Right ventricle myocardium inferior (tissue), 1 donor: ENCODE measurements at regions not wholly inside any gene's neighbourhood (a gene's known extent, or its start where the extent isn't known, plus 50 kb on each side); places are given as distances from the start of the nearest gene placed in this dataset.
"Not testable (repeated sequence)": the region's sequence is repeated elsewhere in the genome, so short reads cannot be mapped to it uniquely, and the experiment has no call there.

Experiments used
- ATAC-seq: fragments of 200-7000 bp; cut with Tn5 transposase; one replicate; pipeline ENCODE4 v1.9.1; 2020; ENCODE audit warnings: mild to moderate bottlenecking, moderate library complexity
- DNase-seq: peaks from one replicate; pipeline ENCODE4 v3.0.0; 2021; ENCODE audit errors: missing footprints
- intact Hi-C: fragments of 100-400 bp; cut with DNase I; formaldehyde crosslinking; loops from one replicate; pipeline ENCODE4 v1.11.0; 2022
- donor health status: DM: no; HTN: yes; CAD: no; lungs with severe emphysema.

GRCh38 chr21:32876426-32876825 is 104.9 kb upstream of the PAXBP1 start:
- ATAC-seq (no peak), DNase-seq (no peak)
- intact Hi-C loops, result no loop called here

- intact Hi-C loops, DNase-seq, ATAC-seq: not testable (repeated sequence)
Observed at GRCh38 chr21:32877888-32878287, 106.3 kb upstream of the PAXBP1 start.

- ATAC-seq (peak; percentile 50), DNase-seq (no peak)
- intact Hi-C loops, result no loop called here
Observed at GRCh38 chr21:32878661-32879060, 107.1 kb upstream of the PAXBP1 start.

GRCh38 chr21:32881458-32881857 is 109.9 kb upstream of the PAXBP1 start:
- no peak for ATAC-seq
- DNase-seq, result no peak
- intact Hi-C loops, result no loop called here

- DNase-seq (no peak), ATAC-seq (no peak)
- intact Hi-C loops, result no loop called here
Observed at GRCh38 chr21:32884062-32884461, 112.5 kb upstream of the PAXBP1 start.

- no peak for ATAC-seq
- DNase-seq, result no peak
- intact Hi-C loops, result no loop called here
Observed at GRCh38 chr21:32886339-32886738, 114.8 kb upstream of the PAXBP1 start.

GRCh38 chr21:32887026-32887425 is 115.5 kb upstream of the PAXBP1 start:
- intact Hi-C loops, result no loop called here
- no peak for ATAC-seq
- DNase-seq, result no peak

GRCh38 chr21:32888971-32889370 is 117.4 kb upstream of the PAXBP1 start:
- DNase-seq, result no peak
- intact Hi-C loops, result no loop called here
- no peak for ATAC-seq

GRCh38 chr21:32889596-32889995 is 118.0 kb upstream of the PAXBP1 start:
- intact Hi-C loops, result no loop called here
- DNase-seq (no peak), ATAC-seq (no peak)

GRCh38 chr21:32894321-32894720 is 122.8 kb upstream of the PAXBP1 start:
- intact Hi-C loops, result no loop called here
- no peak for ATAC-seq
- no peak for DNase-seq

GRCh38 chr21:32900814-32901213 is 124.9 kb upstream of the OLIG2 start:
- DNase-seq (no peak), ATAC-seq (no peak)
- intact Hi-C loops, result no loop called here

- intact Hi-C loops, result no loop called here
- no peak for ATAC-seq
- DNase-seq, result no peak
Observed at GRCh38 chr21:32907521-32907920, 118.2 kb upstream of the OLIG2 start.

GRCh38 chr21:32908534-32908933 is 117.2 kb upstream of the OLIG2 start:
- DNase-seq, result no peak
- ATAC-seq, result no peak
- intact Hi-C loops, result no loop called here

GRCh38 chr21:32909393-32909792 is 116.3 kb upstream of the OLIG2 start:
- no peak for ATAC-seq
- no peak for DNase-seq
- intact Hi-C loops, result no loop called here

- intact Hi-C loops, result no loop called here
- no peak for ATAC-seq
- no peak for DNase-seq
Observed at GRCh38 chr21:32914424-32915039, 111.2 kb upstream of the OLIG2 start.

GRCh38 chr21:32915099-32915498 is 110.6 kb upstream of the OLIG2 start:
- ATAC-seq (no peak), DNase-seq (no peak)
- intact Hi-C loops, result no loop called here

- intact Hi-C loops, result no loop called here
- ATAC-seq, result no peak
- DNase-seq, result no peak
Observed at GRCh38 chr21:32916088-32916487, 109.6 kb upstream of the OLIG2 start.

GRCh38 chr21:32916522-32917099 is 109.1 kb upstream of the OLIG2 start:
- intact Hi-C loops, result no loop called here
- DNase-seq (no peak), ATAC-seq (no peak)

- intact Hi-C loops, result no loop called here
- DNase-seq (no peak), ATAC-seq (peak; percentile 34)
Observed at GRCh38 chr21:32917362-32918135, 108.2 kb upstream of the OLIG2 start.

GRCh38 chr21:32918478-32919120 is 107.1 kb upstream of the OLIG2 start:
- DNase-seq (no peak), ATAC-seq (no peak)
- intact Hi-C loops, result no loop called here
